ENCODE measurements at regions not wholly inside any gene's neighbourhood (a gene's known extent, or its start where the extent isn't known, plus 50 kb on each side); places are given as distances from the start of the nearest gene placed in this dataset.

GRCh38 chr12:19003141-19003540 is 126.4 kb upstream of the PLEKHA5 start:
- CTCF ChIA-PET = interaction anchor here (1.1 to 1.8 kb wide), 2 partner anchors 10 to 14 kb away, joined by 3 to 6 read pairs; no protein-coding TSS in a partner anchor
- TF ChIP-seq EZH2 (IDR thresholded peaks at IDR 0.05; ENCODE audit: borderline replicate concordance, low read depth, low read length, severe bottlenecking) = no peak
- TF ChIP-seq JUN (IDR thresholded peaks at IDR 0.05; ENCODE audit: borderline replicate concordance, insufficient read depth, insufficient read length, low read depth) = no peak
- TF ChIP-seq POLR2A (IDR thresholded peaks at IDR 0.05; ENCODE audit: low read depth, low read length) = no peak
- no peak for TF ChIP-seq MYC (IDR thresholded peaks at IDR 0.05; ENCODE audit: low read depth, low read length)
- no peak for TF ChIP-seq GATA2 (IDR thresholded peaks at IDR 0.05; ENCODE audit: insufficient read depth, insufficient read length, low read depth, low read length)
- no peak for TF ChIP-seq FOS (IDR thresholded peaks at IDR 0.05; ENCODE audit: borderline replicate concordance, insufficient read depth, low read length)
- no peak for TF ChIP-seq CTCF (IDR thresholded peaks at IDR 0.05; ENCODE audit: extremely low read depth in 1 of 2, insufficient read depth in 1 of 2, low read depth in 1 of 2, low read length in 2 of 2)
- TF ChIP-seq MAX (IDR thresholded peaks at IDR 0.05; ENCODE audit: insufficient read depth, insufficient read length) = no peak
- TF ChIP-seq POLR2AphosphoS5 (IDR thresholded peaks at IDR 0.05; ENCODE audit: insufficient read depth, low read depth, low read length) = no peak
- intact Hi-C loops (cut with micrococcal nuclease) (no loop called here), dilution Hi-C loops (cut with MboI; ENCODE audit: extremely low pct_ligation_motif_present, low sequenced_read_pairs) (no loop called here)
- Histone ChIP-seq H3K79me2 (ENCODE audit: control insufficient read depth, insufficient read depth, low read length) (no peaks in the 10 kb centered on the region), H3K4me3 (replicated peaks in 1 of 3; ENCODE audit: insufficient read depth in 1 of 3, low read depth in 1 of 3, low read length in 3 of 3) (no peak overlapping the region), H3K36me3 (ENCODE audit: control insufficient read depth in 2 of 2, extremely low read depth in 1 of 2, insufficient read depth in 2 of 2, low read length in 2 of 2) (no peaks in the 10 kb centered on the region), H3K27ac (ENCODE audit: insufficient read depth, low read depth, low read length) (no peak overlapping the region), H3K9me1 (replicated peaks; ENCODE audit: control insufficient read depth, extremely low read depth, insufficient read depth, low read length) (no peaks in the 10 kb centered on the region), H2AFZ (ENCODE audit: low read depth, low read length) (no peak overlapping the region), H3K4me2 (ENCODE audit: insufficient read depth, low read length) (no peak overlapping the region), H3K4me1 (ENCODE audit: control insufficient read depth, extremely low read depth, insufficient read depth, low read length) (peaks cover 12% of the 10 kb centered on the region), H3K27me3 (ENCODE audit: control insufficient read depth in 2 of 2, insufficient read depth in 2 of 2, low read length in 2 of 2) (peaks cover 0 to 2% of the 10 kb centered on the region in 2 experiments), H4K20me1 (replicated peaks; ENCODE audit: control insufficient read depth, extremely low read depth, insufficient read depth, low read length) (no peaks in the 10 kb centered on the region), H3K9ac (replicated peaks; ENCODE audit: extremely low read depth, insufficient read depth, low read length) (no peak overlapping the region), H3K9me3 (replicated peaks; ENCODE audit: control insufficient read depth, insufficient read depth, low read length) (no peaks in the 10 kb centered on the region)
- POLR2A ChIA-PET = no interaction called here
- DNase-seq (ENCODE audit: low read depth, low spot score) (no peak), FAIRE-seq (no peak)
- no TSS peak for BruUV-seq (replicated peaks)
